Adrenal gland (tissue), 9 donors: ENCODE measurements at regions not wholly inside any gene's neighbourhood (a gene's known extent, or its start where the extent isn't known, plus 50 kb on each side); places are given as distances from the start of the nearest gene placed in this dataset.

Experiments
- DNase-seq, 7 donors: peaks; one replicate each; pipeline ENCODE4 v3.0.0-alpha.2; 2019 to 2020
- H3K27ac ChIP-seq, 5 donors: fragments of 200-600 bp; sonication (generic) in 4 of 5; 1 replicate in 3 of 5; 2 replicates in 2 of 5; pipeline versions ENCODE4 v1.5.1 to v1.8.0; 2016 to 2020; ENCODE audit warnings: mild to moderate bottlenecking in 1 of 5
- H3K27me3 ChIP-seq: fragments of 200-600 bp; 2 replicates; pipeline ENCODE4 v1.8.0; 2021
- H3K36me3 ChIP-seq, 2 donors: fragments of 200-600 bp; replicated peaks in 1 of 2; 1 replicate in 1 of 2; 2 replicates in 1 of 2; pipeline versions ENCODE4 v1.5.1 to v1.8.0; 2018 to 2022
- H3K4me1 ChIP-seq, 2 donors: fragments of 200-600 bp; replicated peaks in 1 of 2; 1 replicate in 1 of 2; 2 replicates in 1 of 2; pipeline versions ENCODE4 v1.5.1 to v1.8.0; 2018 to 2021
- H3K4me3 ChIP-seq, 4 donors: fragments of 200-600 bp; sonication (generic) in 3 of 4; one replicate each; pipeline ENCODE4 v1.5.1; 2016 to 2018
- H3K9me3 ChIP-seq, 3 donors: fragments of 200-600 bp; sonication (generic) in 1 of 3; replicated peaks in 1 of 3; 1 replicate in 2 of 3; 2 replicates in 1 of 3; pipeline versions ENCODE4 v1.5.1 to v1.8.0; 2016 to 2021
- POLR2A ChIP-seq, 2 donors: fragments of 450-650 bp; IDR thresholded peaks; one replicate each; pipeline ENCODE4 v1.6.1; 2017; ENCODE audit warnings: antibody characterized with exemption in 2 of 2, mild to moderate bottlenecking in 2 of 2, moderate library complexity in 1 of 2
- WGBS, 4 donors: extraction: QIAGEN DNeasy Blood & Tissue Kit in 2 of 4; methylation state at CpG; one replicate each; pipeline versions ENCODE4 v1.1.5 to v1.1.7; 2013 to 2017; 5-methylcytosine and 5-hydroxymethylcytosine counted together
- intact Hi-C, 2 donors: fragments of 100-400 bp; cut with DNase I; formaldehyde crosslinking; loops; one replicate each; pipeline versions ENCODE4 v1.14.1 to v1.15.0; 2022 to 2023
- TF ChIP-seq, protein P1 (sequence below), 6 experiments: fragments of 450-650 bp in 4 of 6; fragments of 200-600 bp in 2 of 6; sonication (generic) in 1 of 6; IDR thresholded peaks; 1 replicate in 5 of 6; 2 replicates in 1 of 6; pipeline versions ENCODE4 v1.5.1 to v1.8.0; 2016 to 2021; ENCODE audit warnings: antibody characterized with exemption in 6 of 6, mild to moderate bottlenecking in 2 of 6, moderate library complexity in 1 of 6
- donor health status: healthy with polysubstance abuse.
- donor health status: Bipolar disorder and iron deficiency.
- donor health status: DM: yes; HTN: yes; CAD: no.
- donor health status: DM: no; HTN: no; CAD: no.
- donor health status: DM: no; HTN: no; CAD: no.

DNA sequence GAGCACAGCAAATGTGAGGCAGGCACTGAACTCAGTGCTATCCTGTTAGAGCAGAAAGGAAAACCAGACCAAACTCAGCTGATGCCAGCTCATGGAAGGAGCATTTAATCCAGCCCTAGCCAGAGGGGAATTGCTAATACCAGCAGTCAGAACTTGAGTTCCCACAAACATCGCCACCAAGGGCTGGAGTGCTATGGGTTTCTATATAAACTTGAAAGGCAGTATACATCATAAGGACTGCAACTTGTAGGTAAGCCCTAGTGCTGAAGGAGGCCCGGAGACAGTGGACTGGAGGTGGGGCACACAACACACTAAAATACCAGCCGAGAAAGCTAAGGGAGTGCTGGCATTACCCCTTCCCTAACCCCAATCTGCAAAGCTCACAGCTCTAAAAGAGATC, 440.2 kb downstream of the PRR32 start:
- no peaks in the 10 kb centered on the region for H3K9me3 ChIP-seq
- intact Hi-C loops = no loop called here
- H3K4me3 ChIP-seq = no peak overlapping the region
- H3K4me1 ChIP-seq = no peaks in the 10 kb centered on the region
- H3K36me3 ChIP-seq = no peaks in the 10 kb centered on the region
- DNase-seq = no peak
- TF ChIP-seq POLR2A (IDR thresholded peaks at IDR 0.05) = no peak
- TF ChIP-seq, protein P1, sequence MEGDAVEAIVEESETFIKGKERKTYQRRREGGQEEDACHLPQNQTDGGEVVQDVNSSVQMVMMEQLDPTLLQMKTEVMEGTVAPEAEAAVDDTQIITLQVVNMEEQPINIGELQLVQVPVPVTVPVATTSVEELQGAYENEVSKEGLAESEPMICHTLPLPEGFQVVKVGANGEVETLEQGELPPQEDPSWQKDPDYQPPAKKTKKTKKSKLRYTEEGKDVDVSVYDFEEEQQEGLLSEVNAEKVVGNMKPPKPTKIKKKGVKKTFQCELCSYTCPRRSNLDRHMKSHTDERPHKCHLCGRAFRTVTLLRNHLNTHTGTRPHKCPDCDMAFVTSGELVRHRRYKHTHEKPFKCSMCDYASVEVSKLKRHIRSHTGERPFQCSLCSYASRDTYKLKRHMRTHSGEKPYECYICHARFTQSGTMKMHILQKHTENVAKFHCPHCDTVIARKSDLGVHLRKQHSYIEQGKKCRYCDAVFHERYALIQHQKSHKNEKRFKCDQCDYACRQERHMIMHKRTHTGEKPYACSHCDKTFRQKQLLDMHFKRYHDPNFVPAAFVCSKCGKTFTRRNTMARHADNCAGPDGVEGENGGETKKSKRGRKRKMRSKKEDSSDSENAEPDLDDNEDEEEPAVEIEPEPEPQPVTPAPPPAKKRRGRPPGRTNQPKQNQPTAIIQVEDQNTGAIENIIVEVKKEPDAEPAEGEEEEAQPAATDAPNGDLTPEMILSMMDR (IDR thresholded peaks at IDR 0.05) = no peak
- no peak overlapping the region for H3K27ac ChIP-seq
- 78 to 86% (median 82%) methylated on average over 3 of the region's 3 CpGs for WGBS, 4 donors
- H3K27me3 ChIP-seq = no peaks in the 10 kb centered on the region

DNA sequence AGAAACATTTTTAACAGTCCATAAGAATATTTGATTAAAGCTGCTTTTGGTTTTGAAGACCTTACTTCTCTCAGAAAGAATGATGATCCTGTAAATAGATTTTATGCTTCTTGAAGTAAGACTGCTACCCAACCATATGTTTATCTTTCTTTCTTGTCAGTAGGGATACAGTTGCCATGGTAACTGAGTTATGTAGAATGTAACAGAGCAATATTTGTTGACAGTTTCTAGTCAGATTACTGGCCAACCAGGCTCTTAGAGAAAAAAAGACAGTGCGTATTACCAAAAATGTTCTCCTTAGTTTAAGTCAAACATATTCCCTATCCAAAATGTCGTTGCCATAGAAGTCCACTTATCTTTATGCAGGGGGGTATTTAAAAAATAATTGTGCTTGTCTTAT, 456.8 kb downstream of the PRR32 start:
- intact Hi-C loops = no loop called here
- Histone ChIP-seq H3K27me3 (peaks cover 4% of the 10 kb centered on the region), H3K36me3 (no peaks in the 10 kb centered on the region), H3K9me3 (no peaks in the 10 kb centered on the region), H3K4me3 (no peak overlapping the region), H3K27ac (no peak overlapping the region), H3K4me1 (no peaks in the 10 kb centered on the region)
- DNase-seq = no peak
- WGBS, 4 donors = 60 to 84% (median 67%) methylated on average over 2 of the region's 2 CpGs
- TF ChIP-seq, protein P1 (IDR thresholded peaks at IDR 0.05) = no peak
- TF ChIP-seq POLR2A (IDR thresholded peaks at IDR 0.05) = no peak

DNA sequence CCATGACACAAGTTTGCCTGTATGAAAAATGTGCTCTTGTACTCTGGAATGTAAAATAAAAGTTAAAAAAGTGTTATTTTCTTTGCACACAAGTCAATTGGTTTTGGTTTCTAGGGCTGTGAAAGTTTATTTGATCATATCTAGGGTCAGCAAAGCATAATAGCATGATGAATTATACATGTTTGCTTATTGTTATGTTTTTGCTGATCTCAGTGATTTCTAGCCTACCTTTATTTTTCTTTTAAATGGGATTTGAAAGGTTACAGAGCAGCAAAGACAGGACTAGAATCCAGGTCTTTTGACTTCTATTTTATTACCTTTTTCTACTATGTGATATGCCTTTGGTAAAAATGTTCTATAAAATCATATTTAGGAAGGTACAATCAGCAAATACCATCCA, 481.0 kb downstream of the PRR32 start:
- Histone ChIP-seq H3K9me3 (no peaks in the 10 kb centered on the region), H3K4me3 (no peak overlapping the region)
- intact Hi-C loops = no loop called here

DNA sequence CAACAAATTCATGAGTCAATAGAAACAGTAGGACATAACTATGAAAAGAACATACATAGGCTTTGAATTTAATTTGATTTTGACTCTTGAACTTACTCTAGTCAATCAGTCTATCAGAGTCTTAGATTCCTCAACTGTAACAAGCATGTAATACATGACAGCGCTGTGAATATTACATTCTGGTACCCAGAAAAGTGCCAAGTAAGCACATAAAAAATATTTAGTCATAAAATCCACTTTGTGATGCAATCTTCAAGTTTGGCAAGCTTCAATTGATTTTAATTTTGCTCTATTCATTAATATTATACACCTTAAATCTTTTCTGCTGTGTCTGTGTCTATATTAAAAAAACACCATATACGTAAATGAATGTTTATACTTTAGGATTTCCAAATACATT, 483.3 kb downstream of the PRR32 start:
- H3K4me3 ChIP-seq = no peak overlapping the region

More for the DNA sequence above, 481.0 kb downstream of the PRR32 start:
- no peaks in the 10 kb centered on the region for H3K27me3 ChIP-seq
- no peak for DNase-seq
- no peaks in the 10 kb centered on the region for H3K36me3 ChIP-seq
- no peaks in the 10 kb centered on the region for H3K4me1 ChIP-seq
- TF ChIP-seq, protein P1 (IDR thresholded peaks at IDR 0.05) = no peak
- no peak for TF ChIP-seq POLR2A (IDR thresholded peaks at IDR 0.05)
- H3K27ac ChIP-seq = no peak overlapping the region

More for the DNA sequence above, 483.3 kb downstream of the PRR32 start:
- Histone ChIP-seq H3K27me3 (no peaks in the 10 kb centered on the region), H3K4me1 (no peaks in the 10 kb centered on the region), H3K36me3 (no peaks in the 10 kb centered on the region), H3K9me3 (no peaks in the 10 kb centered on the region), H3K27ac (no peak overlapping the region)
- intact Hi-C loops = no loop called here
- no peak for TF ChIP-seq POLR2A (IDR thresholded peaks at IDR 0.05)
- TF ChIP-seq, protein P1 (IDR thresholded peaks at IDR 0.05) = no peak
- DNase-seq = no peak
- 78 to 94% (median 86%) methylated on average over 2 of the region's 2 CpGs for WGBS, 4 donors
